Retinal pigment epithelial cell (primary cell): ENCODE measurements at regions not wholly inside any gene's neighbourhood (a gene's known extent, or its start where the extent isn't known, plus 50 kb on each side); places are given as distances from the start of the nearest gene placed in this dataset.

Experiments
- DNase-seq: peaks from one replicate; pipeline ENCODE4 v3.0.0-alpha.2; 2010; ENCODE audit warnings: low read depth
- H3K4me3 ChIP-seq: 2 replicates; pipeline ENCODE4 v1.5.1; 2011; ENCODE audit warnings: mild to moderate bottlenecking, low read length, control low read depth, moderate library complexity
- TF ChIP-seq, protein P1 (sequence below): conservative IDR thresholded peaks from 2 replicates; pipeline ENCODE4 v1.5.1; 2011; ENCODE audit warnings: low read depth, low read length, control low read depth, inconsistent platforms

DNA sequence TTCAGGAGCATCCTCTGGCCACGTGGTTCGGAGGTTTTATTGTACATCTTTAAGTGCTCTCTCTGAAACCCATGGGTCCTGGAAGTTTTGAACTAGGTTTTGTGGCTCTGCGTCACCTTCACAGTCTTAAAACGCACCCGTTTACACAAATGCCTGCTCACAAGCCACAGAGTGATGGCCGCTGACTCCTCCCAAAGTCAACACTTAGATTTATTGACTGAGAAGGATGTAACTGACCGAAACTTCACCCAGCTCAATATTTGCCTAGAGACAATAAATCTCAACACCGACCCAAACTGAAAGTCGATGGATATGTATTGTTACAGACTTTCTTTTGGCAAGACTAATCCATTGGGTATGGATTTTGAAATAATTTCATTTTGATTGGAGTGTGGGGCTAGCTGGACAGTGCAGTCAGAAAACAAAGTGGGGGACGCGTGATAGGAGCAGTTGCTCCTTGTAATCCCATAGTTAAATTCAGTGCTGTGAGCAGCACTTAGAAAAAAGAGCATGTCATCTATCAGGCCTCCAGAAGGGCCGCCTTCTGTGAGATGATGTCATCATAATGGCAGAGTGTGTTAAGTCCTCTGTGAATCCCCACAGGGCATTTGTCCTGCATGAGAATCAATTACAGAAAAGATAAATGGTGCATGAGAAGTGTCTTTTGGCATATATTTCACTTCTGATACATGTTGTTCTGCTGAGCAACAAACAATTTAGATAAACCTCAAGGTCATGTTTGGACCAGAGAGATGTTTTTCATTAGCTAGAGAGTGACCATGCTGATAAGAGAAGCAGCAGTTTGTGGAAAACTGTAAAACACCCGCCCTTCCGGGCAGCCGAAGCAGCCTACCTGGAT is 183.7 kb downstream of the INO80D start:
- no peak overlapping the region for H3K4me3 ChIP-seq
- TF ChIP-seq, protein P1, sequence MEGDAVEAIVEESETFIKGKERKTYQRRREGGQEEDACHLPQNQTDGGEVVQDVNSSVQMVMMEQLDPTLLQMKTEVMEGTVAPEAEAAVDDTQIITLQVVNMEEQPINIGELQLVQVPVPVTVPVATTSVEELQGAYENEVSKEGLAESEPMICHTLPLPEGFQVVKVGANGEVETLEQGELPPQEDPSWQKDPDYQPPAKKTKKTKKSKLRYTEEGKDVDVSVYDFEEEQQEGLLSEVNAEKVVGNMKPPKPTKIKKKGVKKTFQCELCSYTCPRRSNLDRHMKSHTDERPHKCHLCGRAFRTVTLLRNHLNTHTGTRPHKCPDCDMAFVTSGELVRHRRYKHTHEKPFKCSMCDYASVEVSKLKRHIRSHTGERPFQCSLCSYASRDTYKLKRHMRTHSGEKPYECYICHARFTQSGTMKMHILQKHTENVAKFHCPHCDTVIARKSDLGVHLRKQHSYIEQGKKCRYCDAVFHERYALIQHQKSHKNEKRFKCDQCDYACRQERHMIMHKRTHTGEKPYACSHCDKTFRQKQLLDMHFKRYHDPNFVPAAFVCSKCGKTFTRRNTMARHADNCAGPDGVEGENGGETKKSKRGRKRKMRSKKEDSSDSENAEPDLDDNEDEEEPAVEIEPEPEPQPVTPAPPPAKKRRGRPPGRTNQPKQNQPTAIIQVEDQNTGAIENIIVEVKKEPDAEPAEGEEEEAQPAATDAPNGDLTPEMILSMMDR: no peak
- DNase-seq: no peak

DNA sequence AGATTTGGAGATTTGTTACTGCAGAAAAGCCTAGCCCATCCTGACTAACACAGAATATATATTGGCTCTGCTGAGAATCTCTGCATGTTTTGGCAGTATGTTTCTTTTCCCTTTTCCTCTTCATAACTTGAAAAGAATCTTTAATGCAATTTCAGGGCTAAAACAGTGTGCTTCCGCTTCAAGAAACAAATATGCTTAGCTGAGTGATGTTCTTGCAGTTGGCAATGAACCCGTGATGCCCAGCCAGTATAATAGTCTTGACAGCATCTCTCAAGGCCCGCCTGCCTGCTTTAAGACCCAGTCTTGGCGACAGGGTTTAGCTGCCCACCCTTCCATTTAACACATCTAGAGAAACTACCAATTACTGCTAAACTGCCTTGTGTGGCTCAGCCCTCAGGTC is 184.5 kb downstream of the INO80D start:
- no peak overlapping the region for H3K4me3 ChIP-seq
- TF ChIP-seq, protein P1: no peak
- no peak for DNase-seq

DNA sequence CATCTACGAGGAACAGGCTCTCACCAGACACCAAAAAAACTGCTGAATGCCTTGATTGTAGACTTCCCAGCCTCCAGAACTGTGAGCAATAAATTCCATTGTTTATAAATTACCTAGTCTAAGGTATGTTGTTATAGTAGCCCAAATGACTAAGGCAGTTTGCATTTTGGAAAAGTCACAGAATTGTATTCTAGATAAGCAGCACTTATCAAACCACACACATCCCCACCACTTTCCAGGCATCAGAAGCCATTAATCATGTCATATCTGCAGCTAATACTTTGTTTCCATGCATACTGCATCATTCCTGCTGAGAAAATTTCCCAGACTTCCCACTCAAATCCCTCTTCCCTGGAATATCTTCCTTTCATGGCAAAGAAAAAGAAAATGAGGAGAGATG is 187.2 kb downstream of the INO80D start:
- H3K4me3 ChIP-seq: no peak overlapping the region
- TF ChIP-seq, protein P1: no peak
- no peak for DNase-seq

DNA sequence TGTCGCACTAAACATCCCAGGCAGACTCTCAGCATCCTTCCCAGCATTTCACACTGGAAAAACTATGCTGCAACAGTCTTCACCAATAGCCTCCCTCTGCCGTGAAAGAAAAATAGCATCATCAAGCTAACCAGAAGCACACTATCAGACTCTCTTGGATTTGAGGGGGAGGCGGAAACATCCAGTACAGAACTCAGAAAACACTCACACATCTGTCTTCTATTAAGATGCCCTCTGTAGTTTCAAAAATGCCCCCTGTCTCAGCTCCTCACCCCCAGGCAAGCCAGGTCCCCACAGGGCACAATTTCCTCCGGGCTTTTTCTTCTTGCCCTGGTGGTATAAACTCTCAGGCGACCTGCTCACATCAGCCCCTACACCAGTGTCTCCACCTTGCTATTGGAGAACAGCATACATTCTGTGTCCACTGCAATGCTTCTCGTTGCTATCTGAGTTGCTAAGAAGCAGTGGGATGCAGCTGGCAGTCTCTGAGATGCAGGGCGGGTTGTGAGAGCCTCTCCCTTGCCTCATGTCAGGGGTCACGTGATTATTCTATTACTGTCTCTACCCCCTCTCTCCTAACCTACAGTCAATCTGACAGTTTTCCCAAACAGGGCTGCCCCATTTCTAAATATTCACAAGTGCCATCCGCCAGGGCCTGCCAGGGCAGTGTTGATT is 189.9 kb downstream of the INO80D start:
- DNase-seq: no peak
- no peak overlapping the region for H3K4me3 ChIP-seq
- TF ChIP-seq, protein P1: no peak

DNA sequence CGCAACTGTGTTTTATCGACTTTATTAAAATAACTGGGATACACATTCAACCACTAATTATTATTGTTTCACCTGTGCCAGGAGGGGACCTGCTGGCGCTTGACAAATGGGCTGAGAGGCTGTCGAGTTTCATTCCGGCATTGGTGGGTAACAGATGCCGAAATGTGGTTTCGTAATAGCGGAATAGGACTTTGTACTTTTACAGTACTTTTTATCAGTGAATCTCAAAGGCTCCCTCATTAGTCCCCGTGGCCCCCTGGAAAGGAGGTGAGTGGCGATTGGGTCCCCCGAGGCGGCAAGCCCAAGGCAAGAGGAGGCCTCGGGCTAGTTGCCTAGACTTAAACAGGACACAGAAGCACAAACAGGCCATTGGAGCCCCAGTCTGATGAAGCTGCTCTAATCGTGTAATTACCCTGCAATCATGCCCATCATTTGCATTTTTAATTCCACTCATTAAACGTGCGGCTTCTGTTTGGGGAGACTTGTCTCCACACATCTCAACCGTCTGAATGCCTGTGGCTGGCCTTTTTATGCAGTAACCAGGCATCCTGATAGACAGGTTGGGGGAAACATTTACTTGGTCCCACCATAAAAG is 193.2 kb downstream of the INO80D start:
- H3K4me3 ChIP-seq: no peak overlapping the region
- no peak for DNase-seq
- TF ChIP-seq, protein P1: no peak

DNA sequence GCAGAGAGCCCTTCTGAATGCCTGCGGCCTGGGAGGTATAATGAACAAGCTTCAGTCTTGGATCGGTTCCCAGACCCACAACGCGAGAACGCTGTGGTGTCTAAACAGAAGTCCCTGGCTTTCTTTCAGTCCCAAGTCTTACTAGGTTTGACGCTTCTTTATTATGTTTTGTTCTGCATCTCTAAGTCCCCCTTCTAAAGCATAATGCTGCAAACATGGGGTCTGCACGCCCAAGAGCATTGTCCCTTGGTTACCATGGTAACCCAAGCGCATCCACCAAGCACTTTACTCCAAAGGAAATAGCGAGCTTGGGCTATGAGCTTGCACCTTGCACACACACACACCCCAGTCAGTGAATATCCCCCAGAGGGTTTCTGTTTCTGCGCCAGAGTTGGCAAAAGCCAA is 193.7 kb downstream of the INO80D start:
- TF ChIP-seq, protein P1: no peak
- no peak overlapping the region for H3K4me3 ChIP-seq
- DNase-seq: no peak
